HG02763 (cell line): ENCODE measurements at regions not wholly inside any gene's neighbourhood (a gene's known extent, or its start where the extent isn't known, plus 50 kb on each side); places are given as distances from the start of the nearest gene placed in this dataset.

ENCODE experiments used
- ATAC-seq: cut with Tn5 transposase; IDR thresholded peaks from one replicate; pipeline ENCODE4 v1.9.1; 2021; ENCODE audit warnings: mild to moderate bottlenecking, moderate library complexity; ENCODE audit not compliant: unreplicated experiment

GRCh38 chr9:108618906-108619550, 236.8 kb downstream of the ACTL7B start:
- ATAC-seq, result no peak

GRCh38 chr9:108617676-108618075, 238.1 kb downstream of the ACTL7B start:
- no peak for ATAC-seq

GRCh38 chr9:108615152-108615551, 240.6 kb downstream of the ACTL7B start:
- no peak for ATAC-seq

GRCh38 chr9:108612513-108612912, 243.3 kb downstream of the ACTL7B start:
- ATAC-seq, result no peak

- no peak for ATAC-seq
Observed at GRCh38 chr9:108609897-108610253, 245.9 kb downstream of the ACTL7B start.

GRCh38 chr9:108609227-108609896, 246.4 kb downstream of the ACTL7B start:
- no peak for ATAC-seq

- no peak for ATAC-seq
Observed at GRCh38 chr9:108607607-108608006, 248.2 kb downstream of the ACTL7B start.

GRCh38 chr9:108606401-108606800, 249.4 kb downstream of the ACTL7B start:
- no peak for ATAC-seq

GRCh38 chr9:108603141-108603540, 252.6 kb downstream of the ACTL7B start:
- no peak for ATAC-seq

- no peak for ATAC-seq
Observed at GRCh38 chr9:108600896-108601295, 254.9 kb downstream of the ACTL7B start.

- no peak for ATAC-seq
Observed at GRCh38 chr9:108599571-108599970, 256.2 kb downstream of the ACTL7B start.

- ATAC-seq, result no peak
Observed at GRCh38 chr9:108591121-108591520, 264.7 kb downstream of the ACTL7B start.

GRCh38 chr9:108588246-108588645, 267.5 kb downstream of the ACTL7B start:
- no peak for ATAC-seq

- ATAC-seq, result no peak
Observed at GRCh38 chr9:108586471-108587139, 269.2 kb downstream of the ACTL7B start.

- no peak for ATAC-seq
Observed at GRCh38 chr9:108584860-108585259, 270.9 kb downstream of the ACTL7B start.

GRCh38 chr9:108582726-108583125, 273.1 kb downstream of the ACTL7B start:
- no peak for ATAC-seq

- no peak for ATAC-seq
Observed at GRCh38 chr9:108579757-108580439, 275.9 kb downstream of the ACTL7B start.

GRCh38 chr9:108575276-108575675, 280.5 kb downstream of the ACTL7B start:
- no peak for ATAC-seq

GRCh38 chr9:108569624-108570023, 286.2 kb downstream of the ACTL7B start:
- ATAC-seq, result no peak

GRCh38 chr9:108568093-108568492, 287.7 kb downstream of the ACTL7B start:
- no peak for ATAC-seq

GRCh38 chr9:108567571-108567970, 288.2 kb downstream of the ACTL7B start:
- ATAC-seq, result no peak
